DMS153 (cell line): ENCODE measurements at regions not wholly inside any gene's neighbourhood (a gene's known extent, or its start where the extent isn't known, plus 50 kb on each side); places are given as distances from the start of the nearest gene placed in this dataset.
"Not testable (repeated sequence)": the region's sequence is repeated elsewhere in the genome, so short reads cannot be mapped to it uniquely, and the experiment has no call there.

Experiments used
- DNase-seq: peaks from one replicate; lab custom pipeline; 2025; lab: John Stamatoyannopoulos, UW

DNA sequence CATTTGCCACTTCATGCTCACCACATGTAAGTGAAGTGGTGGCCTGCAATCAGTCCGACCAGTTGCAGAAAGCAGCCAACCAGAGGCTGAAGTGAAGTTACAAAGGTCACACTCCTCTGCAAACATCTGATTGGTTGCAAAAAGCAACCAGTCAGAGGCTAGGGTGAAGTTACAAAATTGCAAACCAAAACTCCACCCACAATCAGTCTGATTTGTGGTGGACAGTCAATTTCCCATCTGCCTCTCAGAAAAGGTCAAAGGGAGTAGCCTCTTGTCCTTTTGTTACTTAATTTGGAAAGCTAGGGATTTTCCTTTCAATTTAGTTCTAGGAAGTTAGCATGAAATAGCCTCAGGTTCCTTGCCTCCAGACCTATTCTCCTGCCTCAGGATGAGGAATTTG lies 185.0 kb downstream of the UXS1 start:
- DNase-seq = no peak

DNA sequence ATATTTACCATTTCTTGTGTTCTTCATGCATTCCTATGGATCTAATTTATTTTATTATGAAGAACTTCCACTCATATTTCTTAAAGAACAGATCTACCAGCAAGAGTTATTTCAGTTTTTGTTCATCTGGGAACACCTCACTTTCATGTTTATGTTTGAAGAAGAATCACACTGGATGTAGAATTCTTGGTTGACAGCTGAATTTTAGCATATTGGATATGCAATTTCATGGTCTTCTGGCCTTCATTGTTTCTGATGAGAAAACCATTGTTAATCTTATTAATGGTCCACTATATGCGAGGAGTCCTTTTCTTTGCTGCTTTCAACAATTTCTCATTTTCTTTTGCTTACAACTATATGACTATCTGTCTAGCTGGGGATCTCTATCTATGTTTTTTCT lies 189.2 kb downstream of the UXS1 start:
- DNase-seq = no peak

GRCh38 chr2:105999211-105999989 lies 194.7 kb downstream of the UXS1 start:
- no peak for DNase-seq

GRCh38 chr2:105997711-105998110 lies 196.4 kb downstream of the UXS1 start:
- DNase-seq = no peak

DNA sequence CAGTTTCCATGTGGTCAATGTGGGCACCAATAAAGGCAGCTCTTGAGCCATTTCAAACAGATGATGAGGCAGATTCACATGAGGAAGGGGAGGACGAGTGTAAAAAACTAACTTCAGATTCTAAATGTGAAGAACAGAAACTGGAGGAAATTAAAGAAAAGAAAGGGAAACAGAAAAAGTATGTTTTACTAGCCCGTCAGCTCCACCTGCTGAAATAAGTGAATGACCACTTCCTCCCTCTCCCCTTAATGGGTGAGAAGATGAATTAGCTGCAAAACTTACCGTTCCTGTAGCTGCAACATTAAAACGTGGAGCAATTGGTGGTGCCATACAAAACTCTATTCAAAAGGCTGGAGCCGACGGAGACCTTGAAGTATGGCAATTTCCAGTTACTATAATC lies 203.5 kb downstream of the UXS1 start:
- no peak for DNase-seq

DNA sequence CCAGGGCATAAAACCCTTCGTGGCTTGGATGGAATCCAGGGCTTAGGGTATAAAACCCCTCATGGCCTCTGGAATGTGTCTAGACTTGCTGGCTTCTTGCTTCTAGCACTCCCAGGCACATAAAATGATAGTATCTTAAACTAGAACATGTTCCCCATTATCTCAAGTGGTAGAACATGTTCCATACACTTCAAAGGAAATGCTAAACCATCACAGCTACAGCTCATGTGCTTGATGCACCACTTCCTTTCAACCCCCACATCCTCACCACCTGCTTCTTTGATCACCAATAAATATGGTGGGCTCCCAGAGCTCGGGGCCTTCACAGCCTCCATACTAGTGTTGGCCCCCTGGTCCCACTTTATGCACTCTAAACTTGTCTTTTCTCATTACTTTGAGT lies 204.3 kb downstream of the UXS1 start:
- DNase-seq = not testable (repeated sequence)

DNA sequence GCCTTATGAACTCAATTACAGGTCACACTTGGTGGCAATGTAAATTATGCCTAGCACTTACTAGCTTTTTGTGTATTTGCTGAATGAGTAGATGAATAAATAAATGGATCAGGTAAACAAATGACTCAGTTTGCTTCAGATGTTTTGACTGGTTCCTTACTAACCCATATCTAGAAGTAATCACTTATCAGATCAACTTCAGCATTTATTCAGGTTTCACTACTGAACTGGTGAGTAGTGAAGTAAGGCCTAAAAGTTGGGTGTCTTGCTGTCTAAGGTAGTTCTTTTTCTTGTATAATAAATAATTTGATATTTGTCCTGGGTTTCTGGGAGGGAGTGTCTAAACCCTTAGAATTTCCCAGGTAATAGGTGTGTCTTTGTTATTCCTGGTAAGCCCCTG lies 205.0 kb downstream of the UXS1 start:
- no peak for DNase-seq

DNA sequence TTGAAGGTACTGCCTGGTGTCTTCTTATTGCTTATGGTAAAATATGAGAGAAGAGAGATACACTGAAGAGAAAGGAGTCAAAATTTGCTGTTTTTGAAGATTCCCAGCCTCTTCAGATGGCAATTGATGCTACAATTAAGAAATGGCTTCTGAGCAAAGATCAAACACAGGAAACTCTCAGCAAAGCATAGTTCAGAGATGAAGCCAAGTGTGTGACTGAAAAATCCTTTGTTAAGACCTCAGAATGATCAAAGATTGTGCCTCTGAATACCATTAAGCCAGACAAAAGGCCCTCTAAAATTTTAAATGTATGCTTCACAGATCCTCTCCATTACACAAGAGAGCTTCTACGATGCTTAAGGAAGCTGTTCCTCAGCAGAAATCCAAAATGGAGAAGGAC lies 216.3 kb downstream of the UXS1 start:
- no peak for DNase-seq

- DNase-seq = no peak
Measured at GRCh38 chr2:105977212-105977611, 216.9 kb downstream of the UXS1 start.

- no peak for DNase-seq
Measured at GRCh38 chr2:105974812-105975211, 219.3 kb downstream of the UXS1 start.

DNA sequence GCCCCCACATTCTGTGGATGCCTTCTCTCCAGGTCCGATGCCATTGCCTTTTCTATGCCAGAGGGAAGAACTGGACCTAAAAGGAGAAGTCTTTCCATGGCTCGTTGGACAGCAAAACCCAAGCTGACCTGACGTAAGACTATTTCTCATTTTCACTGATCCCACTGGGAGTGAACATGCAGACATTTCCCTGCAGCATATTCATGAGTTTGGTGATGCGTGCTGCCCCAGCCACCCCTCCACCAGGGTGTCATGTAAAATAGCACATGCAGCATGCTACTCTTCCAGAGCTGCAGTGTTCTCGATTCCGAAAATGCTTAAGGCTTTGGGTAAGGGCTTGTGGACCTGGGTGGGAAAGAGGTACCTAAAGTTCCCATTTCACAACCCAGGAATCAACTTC lies 221.2 kb downstream of the UXS1 start:
- DNase-seq = no peak

- no peak for DNase-seq
Measured at GRCh38 chr2:105972246-105972645, 221.9 kb downstream of the UXS1 start.

DNA sequence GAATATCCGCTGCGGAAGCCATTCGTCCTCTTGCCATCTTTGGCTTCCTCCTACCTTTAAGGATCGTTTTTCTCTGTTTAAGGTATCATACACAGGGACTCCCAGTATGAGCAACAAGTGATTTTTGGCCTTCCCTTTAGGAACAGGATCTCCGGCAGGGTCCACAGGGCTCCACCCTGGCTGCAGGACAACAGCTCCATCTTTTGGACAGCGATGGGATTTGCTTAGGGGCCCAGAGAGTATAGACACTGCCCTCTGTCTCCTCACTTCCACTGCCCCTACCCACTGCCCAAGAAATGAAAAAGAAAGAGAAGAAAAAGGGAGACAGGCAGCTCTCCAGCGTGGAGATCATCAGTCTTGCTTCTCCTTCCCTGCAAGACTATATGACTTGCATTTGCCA lies 224.5 kb downstream of the UXS1 start:
- no peak for DNase-seq

- no peak for DNase-seq
Measured at GRCh38 chr2:105962221-105962620, 217.5 kb downstream of the NCK2 start.

GRCh38 chr2:105961599-105962146 lies 217.0 kb downstream of the NCK2 start:
- DNase-seq = no peak

- no peak for DNase-seq
Measured at GRCh38 chr2:105959357-105959756, 214.6 kb downstream of the NCK2 start.

DNA sequence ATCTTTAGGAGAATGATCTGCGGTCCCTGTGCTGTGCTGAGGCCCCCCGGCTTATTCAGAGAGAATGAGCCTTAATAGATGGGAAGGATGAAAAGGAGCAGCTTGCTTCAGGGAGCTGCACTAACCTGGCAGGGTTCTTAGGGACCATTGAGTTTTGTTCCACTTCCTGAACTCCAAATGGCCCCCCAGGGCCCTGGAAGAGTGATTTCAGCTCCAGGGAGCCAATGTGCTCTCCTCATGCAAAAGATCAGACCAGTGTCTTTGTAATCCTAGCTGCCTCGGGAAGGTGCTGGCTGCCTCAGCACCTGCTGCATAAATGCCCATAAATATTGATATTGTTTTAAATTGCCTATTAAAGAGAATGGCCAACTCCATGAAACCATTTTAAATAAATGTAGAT lies 210.2 kb downstream of the NCK2 start:
- DNase-seq = no peak

DNA sequence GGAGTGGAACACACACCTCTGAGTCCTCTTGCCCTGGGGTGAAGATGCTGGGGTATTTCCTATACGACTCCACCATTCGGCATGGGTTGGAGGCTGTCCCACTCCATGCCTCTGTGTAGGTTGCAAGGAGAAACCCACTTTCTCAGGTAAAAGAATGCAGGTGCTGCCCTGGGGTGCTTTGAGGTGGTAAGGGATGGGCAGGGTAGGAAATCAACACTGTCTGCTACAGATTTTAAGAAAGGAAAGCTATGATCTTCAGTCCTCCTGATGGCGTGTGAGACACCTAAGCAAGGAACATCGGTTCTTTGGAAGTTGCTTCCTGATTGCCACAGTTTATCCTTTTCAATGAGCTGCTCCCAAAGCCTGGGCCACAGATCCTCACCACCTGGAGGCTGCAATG lies 209.2 kb downstream of the NCK2 start:
- DNase-seq = no peak

- no peak for DNase-seq
Measured at GRCh38 chr2:105952131-105952530, 207.4 kb downstream of the NCK2 start.

GRCh38 chr2:105951384-105951694 lies 206.6 kb downstream of the NCK2 start:
- no peak for DNase-seq

DNA sequence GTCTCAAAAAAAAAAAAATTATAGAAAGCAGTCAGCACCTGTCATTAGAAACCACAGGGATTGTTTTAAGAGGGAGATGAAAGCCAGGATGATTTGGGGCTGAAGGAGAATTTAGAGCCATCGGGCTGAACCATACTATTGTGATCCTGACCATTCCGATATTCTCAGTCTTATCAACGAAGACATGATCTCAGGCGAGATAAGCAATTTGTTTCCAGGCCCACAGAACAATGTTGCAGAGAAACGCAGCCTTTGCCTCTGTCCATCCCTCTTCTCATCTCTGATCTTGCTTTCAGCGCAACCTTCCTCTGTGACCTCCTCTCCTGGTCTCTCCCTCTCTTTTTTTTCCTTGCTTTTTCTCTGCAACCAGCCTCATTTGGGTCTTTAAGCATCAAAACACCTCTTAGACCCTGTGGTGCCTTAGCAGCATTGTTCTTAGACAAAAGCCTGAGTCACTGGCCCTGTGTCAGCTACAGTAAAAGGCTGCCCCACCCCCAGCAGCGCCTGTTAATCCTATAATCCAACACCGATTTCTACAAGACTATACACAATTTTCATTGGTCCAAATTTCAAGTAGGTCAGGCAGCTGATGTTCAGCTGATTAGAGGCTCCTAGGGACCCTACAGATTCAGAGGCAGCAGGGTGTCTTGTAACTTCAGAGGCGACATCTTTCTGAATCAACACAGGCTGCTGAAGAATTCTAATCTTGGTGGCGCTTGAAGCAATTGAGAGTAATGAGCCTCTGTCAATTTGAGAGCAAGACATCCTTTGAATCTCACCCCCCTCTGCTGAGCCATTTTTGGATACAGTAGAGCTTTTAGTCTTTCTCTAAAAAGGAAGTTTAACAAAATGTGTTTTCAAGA lies 206.0 kb downstream of the NCK2 start:
- DNase-seq = no peak

DNA sequence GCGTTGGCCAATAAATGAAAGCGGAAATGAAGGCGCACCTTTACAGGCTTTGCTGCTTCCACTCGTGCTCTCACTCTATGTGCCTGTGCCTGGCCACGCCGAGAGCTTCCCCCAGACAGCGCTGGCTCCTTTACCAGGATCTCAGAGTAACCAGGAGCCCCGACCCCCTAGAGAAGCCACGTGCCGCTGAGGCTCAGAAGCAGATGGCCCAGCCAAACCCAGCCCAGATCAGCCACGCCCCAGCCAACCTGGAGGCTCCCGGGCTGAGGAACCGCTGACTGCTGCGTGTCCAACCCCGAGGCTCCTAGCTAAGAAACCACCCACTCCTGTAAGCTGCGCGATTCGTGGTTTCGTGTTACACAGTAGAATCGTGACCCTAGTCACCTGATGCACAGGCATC lies 199.3 kb downstream of the NCK2 start:
- DNase-seq = no peak
